Hepatocyte (in vitro differentiated cells): ENCODE measurements at regions not wholly inside any gene's neighbourhood (a gene's known extent, or its start where the extent isn't known, plus 50 kb on each side); places are given as distances from the start of the nearest gene placed in this dataset.

Experiments used
- CTCF ChIP-seq: fragments of 200-600 bp; sonication (generic); IDR thresholded peaks from 2 replicates; pipeline ENCODE4 v1.5.1; 2016; ENCODE audit warnings: antibody characterized with exemption, mild to moderate bottlenecking; ENCODE audit not compliant: poor library complexity
- EZH2 ChIP-seq: fragments of 200-600 bp; sonication (generic); IDR thresholded peaks from 2 replicates; pipeline ENCODE4 v1.6.1; 2016; ENCODE audit warnings: antibody characterized with exemption, mild to moderate bottlenecking, borderline replicate concordance
- EZH2phosphoT487 ChIP-seq: fragments of 200-600 bp; sonication (generic); IDR thresholded peaks from one replicate; pipeline ENCODE4 v1.6.1; 2018; ENCODE audit warnings: antibody characterized with exemption, mild to moderate bottlenecking, low read depth, moderate library complexity; ENCODE audit not compliant: unreplicated experiment, severe bottlenecking

GRCh38 chr13:80069374-80069773 is 271.6 kb downstream of the SPRY2 start:
- TF ChIP-seq CTCF (no peak), EZH2 (no peak), EZH2phosphoT487 (no peak)
